GM10266 (cell line): ENCODE measurements at regions not wholly inside any gene's neighbourhood (a gene's known extent, or its start where the extent isn't known, plus 50 kb on each side); places are given as distances from the start of the nearest gene placed in this dataset.

Experiments used
- DNase-seq: peaks from one replicate; pipeline ENCODE4 v3.0.0; 2012; ENCODE audit errors: extremely low spot score
- CTCF ChIP-seq: IDR thresholded peaks from 2 replicates; pipeline ENCODE4 v1.5.1; 2012; ENCODE audit warnings: mild to moderate bottlenecking, low read depth; ENCODE audit not compliant: control insufficient read depth, insufficient read depth; ENCODE audit errors: missing control alignments

DNA sequence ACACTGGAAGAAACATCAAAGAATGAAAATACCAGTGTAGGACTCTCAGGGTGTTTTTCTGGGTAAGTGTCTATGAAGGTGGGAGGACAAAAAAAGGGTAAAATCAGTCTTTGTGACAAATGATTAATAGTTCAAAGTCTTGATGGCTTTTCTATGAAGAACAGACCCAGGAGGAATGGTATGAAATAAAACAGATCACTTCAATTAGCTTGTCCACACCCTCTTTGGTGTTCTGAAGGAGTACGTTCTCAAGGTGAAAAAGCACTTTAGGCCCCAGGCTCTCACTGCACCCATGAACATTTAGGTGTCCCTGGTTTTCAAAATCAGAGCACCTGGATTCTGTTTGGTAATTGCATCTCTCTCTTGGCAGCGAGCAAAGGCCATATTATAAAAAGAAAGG is 383.6 kb upstream of the NR2F2 start:
- no peak for DNase-seq
- TF ChIP-seq CTCF, result no peak

DNA sequence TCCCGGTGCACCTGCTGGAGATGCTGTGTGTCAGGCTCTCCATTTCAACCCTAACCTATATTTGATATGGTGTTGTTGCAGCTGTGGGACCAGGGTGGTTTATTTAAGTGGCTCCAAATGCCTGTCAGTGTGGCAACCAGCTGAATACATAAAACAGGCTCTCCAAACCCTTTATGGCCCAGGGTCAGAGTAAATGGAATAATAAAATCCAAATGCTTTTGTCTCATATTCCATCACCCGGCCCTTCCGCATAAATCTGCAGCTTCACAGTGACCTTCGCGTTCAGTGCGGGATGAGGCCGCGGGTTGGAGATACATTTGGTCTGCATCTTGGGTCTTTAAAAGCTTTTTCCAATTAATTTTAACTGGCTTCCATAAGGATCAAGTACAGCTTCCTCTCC is 382.1 kb upstream of the NR2F2 start:
- no peak for DNase-seq
- TF ChIP-seq CTCF, result no peak

- DNase-seq, result no peak
- TF ChIP-seq CTCF, result no peak
Observed at GRCh38 chr15:95953032-95953431, 377.5 kb upstream of the NR2F2 start.

DNA sequence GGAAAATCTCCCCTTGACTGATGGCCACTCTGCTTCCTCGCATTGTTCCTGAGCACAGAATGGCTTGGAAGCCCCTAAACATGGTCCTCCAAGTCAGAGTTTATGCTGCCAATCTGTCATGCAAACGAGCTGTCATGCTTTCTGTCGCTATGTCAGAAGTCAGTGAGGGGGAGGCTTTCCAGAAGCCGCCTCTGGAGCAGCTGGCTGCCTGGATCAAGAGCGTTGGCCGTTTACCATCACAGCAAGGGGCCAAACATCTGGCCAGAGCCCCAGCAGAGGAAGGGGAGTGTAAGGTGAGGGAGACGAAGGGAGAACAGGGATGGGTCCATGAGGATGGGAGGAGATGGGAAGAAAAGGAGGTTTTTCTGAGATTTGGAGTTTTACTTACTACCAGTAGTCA is 372.6 kb upstream of the NR2F2 start:
- TF ChIP-seq CTCF, result no peak
- no peak for DNase-seq

DNA sequence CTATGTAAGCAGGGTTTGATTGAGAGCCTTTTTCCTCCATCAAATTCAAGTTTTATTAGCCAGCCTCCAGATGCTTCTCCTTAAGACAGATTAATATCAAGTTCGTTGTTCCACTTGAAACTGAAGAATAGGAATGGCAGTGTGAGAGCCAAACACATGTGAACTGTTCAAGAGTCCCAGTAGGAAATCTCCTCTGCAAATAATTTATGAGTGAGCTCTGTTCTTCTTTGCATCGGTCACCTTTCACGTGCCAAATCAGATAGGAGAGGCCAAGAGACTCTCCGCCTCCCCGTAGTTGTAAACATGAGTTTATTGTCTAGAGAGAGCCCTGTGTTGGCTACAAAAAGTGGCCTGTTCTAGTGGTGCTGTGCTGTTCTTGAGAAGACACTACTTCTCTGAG is 372.1 kb upstream of the NR2F2 start:
- no peak for TF ChIP-seq CTCF
- no peak for DNase-seq

DNA sequence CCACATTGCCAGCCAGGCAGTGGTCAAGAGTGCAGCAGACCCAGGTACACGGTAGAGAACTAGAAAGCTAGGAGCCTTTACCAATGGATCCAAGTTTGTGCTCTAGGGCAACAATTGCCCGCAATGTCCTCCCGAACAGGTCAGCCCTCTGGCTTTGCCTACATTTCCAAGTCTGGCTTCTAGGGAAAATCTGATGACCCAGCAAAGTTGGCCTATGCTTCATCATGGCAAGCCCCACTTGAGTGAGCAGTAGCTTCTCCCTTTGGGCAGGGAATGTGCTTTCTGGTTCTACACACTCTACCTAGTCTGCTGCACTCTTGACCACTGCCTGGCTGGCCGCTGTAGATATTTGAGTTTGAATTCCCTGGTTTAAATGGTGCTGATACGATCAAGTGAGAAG is 361.6 kb upstream of the NR2F2 start:
- DNase-seq, result no peak
- no peak for TF ChIP-seq CTCF

- DNase-seq, result no peak
- no peak for TF ChIP-seq CTCF
Observed at GRCh38 chr15:95970326-95970725, 360.2 kb upstream of the NR2F2 start.
